Smooth muscle cell (in vitro differentiated cells): ENCODE measurements at regions not wholly inside any gene's neighbourhood (a gene's known extent, or its start where the extent isn't known, plus 50 kb on each side); places are given as distances from the start of the nearest gene placed in this dataset.
"Not testable (repeated sequence)": the region's sequence is repeated elsewhere in the genome, so short reads cannot be mapped to it uniquely, and the experiment has no call there.

Experiments used
- DNase-seq: peaks from one replicate; lab custom pipeline; 2025; ENCODE audit not compliant: unreplicated experiment; lab: John Stamatoyannopoulos, UW
- H2AFZ ChIP-seq: fragments of 200-600 bp; sonication (generic); 2 replicates; pipeline ENCODE4 v1.6.0; 2016; ENCODE audit warnings: antibody characterized with exemption, low read depth, mild to moderate bottlenecking
- H3F3A ChIP-seq: fragments of 200-600 bp; sonication (generic); 2 replicates; pipeline ENCODE4 v1.6.0; 2017; ENCODE audit warnings: antibody characterized with exemption, low read depth
- H3K27ac ChIP-seq: fragments of 200-600 bp; sonication (generic); 2 replicates; pipeline ENCODE4 v1.5.1; 2016; ENCODE audit warnings: low read depth, mild to moderate bottlenecking
- H3K27me3 ChIP-seq: fragments of 200-600 bp; sonication (generic); 2 replicates; pipeline ENCODE4 v1.6.1; 2016; ENCODE audit warnings: low read depth, mild to moderate bottlenecking
- H3K36me3 ChIP-seq: fragments of 200-600 bp; sonication (generic); 2 replicates; pipeline ENCODE4 v1.5.1; 2016; ENCODE audit warnings: low read depth
- H3K4me1 ChIP-seq: fragments of 200-600 bp; sonication (generic); 2 replicates; pipeline ENCODE4 v1.5.1; 2016; ENCODE audit warnings: low read depth
- H3K4me2 ChIP-seq: fragments of 200-600 bp; sonication (generic); 2 replicates; pipeline ENCODE4 v1.6.0; 2016; ENCODE audit warnings: mild to moderate bottlenecking
- H3K4me3 ChIP-seq: fragments of 200-600 bp; sonication (generic); 2 replicates; pipeline ENCODE4 v1.5.1; 2016; ENCODE audit warnings: mild to moderate bottlenecking
- H3K79me2 ChIP-seq: fragments of 200-600 bp; sonication (generic); 2 replicates; pipeline ENCODE4 v1.6.0; 2016; ENCODE audit warnings: low read depth, mild to moderate bottlenecking
- H3K9ac ChIP-seq: fragments of 200-600 bp; sonication (generic); 2 replicates; pipeline ENCODE4 v1.6.0; 2016; ENCODE audit warnings: low read depth
- H3K9me3 ChIP-seq: fragments of 200-600 bp; sonication (generic); replicated peaks from 2 replicates; pipeline ENCODE4 v1.5.1; 2016; ENCODE audit warnings: low read depth
- H4K20me1 ChIP-seq: fragments of 200-600 bp; sonication (generic); 2 replicates; pipeline ENCODE4 v1.6.0; 2016; ENCODE audit warnings: low read depth
- WGBS: methylation state at CpG from one replicate; pipeline ENCODE4 v1.1.7; 2016; ENCODE audit warnings: low lambda C conversion rate; 5-methylcytosine and 5-hydroxymethylcytosine counted together
- TF ChIP-seq, protein P1 (sequence below): fragments of 200-600 bp; sonication (generic); IDR thresholded peaks from 2 replicates; pipeline ENCODE4 v1.5.1; 2017; ENCODE audit warnings: borderline replicate concordance, mild to moderate bottlenecking, antibody characterized with exemption; ENCODE audit not compliant: insufficient read depth, poor library complexity, severe bottlenecking

DNA sequence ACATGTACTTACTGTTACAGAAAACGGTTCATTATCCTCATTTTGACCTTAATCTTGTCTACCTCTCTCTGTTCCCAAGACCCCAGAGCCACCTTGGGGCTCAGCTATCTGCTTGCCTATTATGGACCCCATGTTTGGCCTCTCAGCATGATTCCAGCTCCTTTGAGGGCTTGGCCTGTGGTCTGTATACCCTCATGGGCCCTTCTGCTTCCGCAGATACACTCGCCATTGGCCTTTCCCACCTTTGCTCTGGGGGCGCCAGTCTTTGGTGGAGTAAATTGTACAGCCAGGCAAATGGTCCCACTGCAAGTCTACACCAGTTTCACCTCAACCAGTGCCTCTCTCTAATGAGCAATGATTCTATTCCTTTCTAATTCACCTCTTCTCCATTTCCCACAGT lies 109.2 kb upstream of the ZNF746 start:
- Histone ChIP-seq H3K4me1 (no peaks in the 10 kb centered on the region), H3F3A (no peaks in the 10 kb centered on the region), H2AFZ (no peak overlapping the region), H3K4me3 (no peak overlapping the region), H3K27ac (no peak overlapping the region), H3K9ac (no peak overlapping the region), H4K20me1 (peaks cover 3% of the 10 kb centered on the region), H3K4me2 (no peak overlapping the region), H3K9me3 (no peaks in the 10 kb centered on the region), H3K27me3 (no peaks in the 10 kb centered on the region), H3K36me3 (peaks cover 7% of the 10 kb centered on the region), H3K79me2 (no peaks in the 10 kb centered on the region)
- 97% methylated on average over 4 of the region's 4 CpGs for WGBS
- TF ChIP-seq, protein P1, sequence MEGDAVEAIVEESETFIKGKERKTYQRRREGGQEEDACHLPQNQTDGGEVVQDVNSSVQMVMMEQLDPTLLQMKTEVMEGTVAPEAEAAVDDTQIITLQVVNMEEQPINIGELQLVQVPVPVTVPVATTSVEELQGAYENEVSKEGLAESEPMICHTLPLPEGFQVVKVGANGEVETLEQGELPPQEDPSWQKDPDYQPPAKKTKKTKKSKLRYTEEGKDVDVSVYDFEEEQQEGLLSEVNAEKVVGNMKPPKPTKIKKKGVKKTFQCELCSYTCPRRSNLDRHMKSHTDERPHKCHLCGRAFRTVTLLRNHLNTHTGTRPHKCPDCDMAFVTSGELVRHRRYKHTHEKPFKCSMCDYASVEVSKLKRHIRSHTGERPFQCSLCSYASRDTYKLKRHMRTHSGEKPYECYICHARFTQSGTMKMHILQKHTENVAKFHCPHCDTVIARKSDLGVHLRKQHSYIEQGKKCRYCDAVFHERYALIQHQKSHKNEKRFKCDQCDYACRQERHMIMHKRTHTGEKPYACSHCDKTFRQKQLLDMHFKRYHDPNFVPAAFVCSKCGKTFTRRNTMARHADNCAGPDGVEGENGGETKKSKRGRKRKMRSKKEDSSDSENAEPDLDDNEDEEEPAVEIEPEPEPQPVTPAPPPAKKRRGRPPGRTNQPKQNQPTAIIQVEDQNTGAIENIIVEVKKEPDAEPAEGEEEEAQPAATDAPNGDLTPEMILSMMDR, result no peak
- DNase-seq, result no peak

DNA sequence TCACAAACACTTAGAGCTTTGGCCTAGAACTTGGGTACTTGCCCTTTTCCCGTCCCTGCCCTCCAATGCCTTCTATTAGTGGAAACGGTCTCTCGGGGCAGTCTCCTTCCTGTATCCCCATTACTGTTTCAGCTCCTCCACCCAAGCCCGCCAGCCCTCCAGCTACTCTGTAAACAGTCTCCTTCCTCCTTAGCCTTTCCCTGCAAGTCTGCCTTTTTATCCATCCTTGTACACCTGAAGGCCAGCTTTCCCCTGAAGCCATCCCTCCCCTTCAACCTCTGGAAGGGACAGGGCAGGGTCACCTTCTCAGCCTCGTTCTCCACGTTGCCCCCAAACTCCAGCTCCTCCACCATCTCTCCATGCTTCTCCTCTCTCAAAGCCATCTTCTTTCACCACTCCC lies 108.1 kb upstream of the ZNF746 start:
- no peaks in the 10 kb centered on the region for H3F3A ChIP-seq
- H3K27me3 ChIP-seq, result no peaks in the 10 kb centered on the region
- H3K79me2 ChIP-seq, result no peaks in the 10 kb centered on the region
- H3K4me1 ChIP-seq, result no peaks in the 10 kb centered on the region
- no peak for DNase-seq
- no peak overlapping the region for H2AFZ ChIP-seq
- H3K4me3 ChIP-seq, result no peak overlapping the region
- peaks cover 3% of the 10 kb centered on the region for H4K20me1 ChIP-seq
- no peak overlapping the region for H3K4me2 ChIP-seq
- H3K9me3 ChIP-seq, result no peaks in the 10 kb centered on the region
- TF ChIP-seq, protein P1, result no peak
- H3K36me3 ChIP-seq, result peaks cover 7% of the 10 kb centered on the region
- H3K9ac ChIP-seq, result no peak overlapping the region
- H3K27ac ChIP-seq, result no peak overlapping the region
- WGBS, result 99% methylated on average over 6 of the region's 6 CpGs

DNA sequence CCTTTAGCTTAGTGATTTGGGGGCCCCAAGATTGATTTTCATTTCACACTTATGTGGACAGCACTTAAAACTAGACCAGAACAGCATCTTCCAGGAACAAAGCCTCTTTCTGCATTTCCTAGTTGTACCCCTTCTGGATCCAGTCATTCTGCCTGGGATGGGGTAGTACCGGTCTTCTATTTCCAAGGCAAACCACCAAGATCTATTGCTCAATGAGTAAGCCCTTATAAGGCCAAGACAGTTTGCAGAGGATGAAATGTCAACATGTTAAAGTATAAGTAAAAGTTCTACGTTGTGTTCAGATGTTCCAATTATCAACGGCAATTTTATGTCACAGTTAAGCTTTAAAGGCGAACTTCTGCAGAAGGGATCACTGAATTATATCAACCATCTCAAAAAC lies 106.9 kb upstream of the ZNF746 start:
- Histone ChIP-seq H3K27ac (no peak overlapping the region), H4K20me1 (peaks cover 3% of the 10 kb centered on the region), H3F3A (no peaks in the 10 kb centered on the region), H3K36me3 (peaks cover 7% of the 10 kb centered on the region), H3K79me2 (no peaks in the 10 kb centered on the region), H3K4me2 (no peak overlapping the region), H3K9me3 (no peaks in the 10 kb centered on the region), H3K27me3 (no peaks in the 10 kb centered on the region), H3K4me1 (no peaks in the 10 kb centered on the region), H3K4me3 (no peak overlapping the region), H3K9ac (no peak overlapping the region), H2AFZ (no peak overlapping the region)
- no peak for DNase-seq
- 95% methylated on average over 4 of the region's 4 CpGs for WGBS
- TF ChIP-seq, protein P1, result no peak

DNA sequence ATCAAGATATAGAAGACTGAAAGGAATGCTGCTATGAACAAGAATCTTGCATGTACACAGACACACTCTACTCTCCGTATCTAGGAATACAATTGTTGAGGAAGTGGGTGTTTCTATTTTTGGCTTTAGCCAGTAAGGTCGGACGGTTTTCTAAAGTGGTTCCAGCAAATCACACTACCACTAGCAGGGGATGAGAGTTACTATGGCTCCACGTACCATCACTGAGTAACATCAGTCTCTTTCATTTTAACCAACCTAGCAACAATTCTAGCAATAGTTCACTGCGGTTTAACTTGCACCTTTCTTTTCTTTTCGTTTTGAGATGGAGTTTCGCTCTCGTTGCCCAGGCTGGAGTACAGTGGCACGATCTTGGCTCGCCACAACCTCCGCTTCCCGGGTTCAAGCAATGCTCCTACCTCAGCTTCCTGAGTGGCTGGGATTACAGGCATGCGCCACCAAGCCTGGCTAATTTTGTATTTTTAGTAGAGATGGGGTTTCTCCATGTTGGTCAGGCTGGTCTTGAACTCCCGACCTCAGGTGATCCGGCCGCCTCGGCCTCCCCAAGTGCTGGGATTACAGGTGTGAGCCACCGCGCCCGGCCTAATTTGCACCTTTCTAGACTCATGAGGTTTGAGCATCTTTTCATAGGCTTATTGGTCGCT lies 103.2 kb upstream of the ZNF746 start:
- not testable (repeated sequence) for H3K9ac ChIP-seq, H3F3A ChIP-seq, H3K4me1 ChIP-seq, H3K4me2 ChIP-seq, H3K4me3 ChIP-seq, H3K27me3 ChIP-seq, H2AFZ ChIP-seq, H3K27ac ChIP-seq, H3K36me3 ChIP-seq, H4K20me1 ChIP-seq, DNase-seq, H3K79me2 ChIP-seq, H3K9me3 ChIP-seq
- WGBS, result 97% methylated on average over 21 of the region's 21 CpGs
